GM23248 (cell line): ENCODE measurements at regions not wholly inside any gene's neighbourhood (a gene's known extent, or its start where the extent isn't known, plus 50 kb on each side); places are given as distances from the start of the nearest gene placed in this dataset.

ENCODE experiments used
- EZH2 ChIP-seq: fragments of 200-600 bp; sonication (generic); IDR thresholded peaks from 2 replicates; pipeline ENCODE4 v1.6.1; 2018; ENCODE audit warnings: antibody characterized with exemption, mild to moderate bottlenecking; ENCODE audit not compliant: insufficient read depth, poor library complexity, severe bottlenecking
- EZH2phosphoT487 ChIP-seq: fragments of 200-600 bp; sonication (generic); IDR thresholded peaks from 2 replicates; pipeline ENCODE4 v1.6.1; 2018; ENCODE audit warnings: antibody characterized with exemption, moderate library complexity, mild to moderate bottlenecking, low read depth; ENCODE audit not compliant: insufficient read depth

- TF ChIP-seq EZH2phosphoT487: no peak
- TF ChIP-seq EZH2: no peak
Observed at GRCh38 chr12:84148335-84148734, 764.3 kb downstream of the SLC6A15 start.
